ENCODE measurements at regions not wholly inside any gene's neighbourhood (a gene's known extent, or its start where the extent isn't known, plus 50 kb on each side); places are given as distances from the start of the nearest gene placed in this dataset.

GRCh38 chr2:23065936-23066335 is 319.0 kb upstream of the KLHL29 start:
- H3K4me3 ChIP-seq (ENCODE audit: low read length): no peak overlapping the region
- TF ChIP-seq CTCF (IDR thresholded peaks at IDR 0.05; ENCODE audit: insufficient read depth, low read depth, low read length, missing control alignments): no peak
- DNase-seq (ENCODE audit: low read depth): no peak

- DNase-seq (ENCODE audit: low read depth): no peak
- TF ChIP-seq CTCF (IDR thresholded peaks at IDR 0.05; ENCODE audit: insufficient read depth, low read depth, low read length, missing control alignments): no peak
- no peak overlapping the region for H3K4me3 ChIP-seq (ENCODE audit: low read length)
Observed at GRCh38 chr2:23066686-23067085, 318.3 kb upstream of the KLHL29 start.

GRCh38 chr2:23069156-23069555 is 315.8 kb upstream of the KLHL29 start:
- TF ChIP-seq CTCF (IDR thresholded peaks at IDR 0.05; ENCODE audit: insufficient read depth, low read depth, low read length, missing control alignments): no peak
- no peak for DNase-seq (ENCODE audit: low read depth)

GRCh38 chr2:23069923-23070322 is 315.1 kb upstream of the KLHL29 start:
- no peak for DNase-seq (ENCODE audit: low read depth)
- H3K4me3 ChIP-seq (ENCODE audit: low read length): no peak overlapping the region
- no peak for TF ChIP-seq CTCF (IDR thresholded peaks at IDR 0.05; ENCODE audit: insufficient read depth, low read depth, low read length, missing control alignments)

More at GRCh38 chr2:23069156-23069555, 315.8 kb upstream of the KLHL29 start:
- H3K4me3 ChIP-seq (ENCODE audit: low read length): no peak overlapping the region

- H3K4me3 ChIP-seq (ENCODE audit: low read length): no peak overlapping the region
- no peak for DNase-seq (ENCODE audit: low read depth)
- TF ChIP-seq CTCF (IDR thresholded peaks at IDR 0.05; ENCODE audit: insufficient read depth, low read depth, low read length, missing control alignments): no peak
Observed at GRCh38 chr2:23073056-23073455, 311.9 kb upstream of the KLHL29 start.

GRCh38 chr2:23073671-23074070 is 311.3 kb upstream of the KLHL29 start:
- DNase-seq (ENCODE audit: low read depth): no peak
- no peak overlapping the region for H3K4me3 ChIP-seq (ENCODE audit: low read length)
- no peak for TF ChIP-seq CTCF (IDR thresholded peaks at IDR 0.05; ENCODE audit: insufficient read depth, low read depth, low read length, missing control alignments)

- H3K4me3 ChIP-seq (ENCODE audit: low read length): no peak overlapping the region
- peak; percentile 29 for DNase-seq (ENCODE audit: low read depth)
- no peak for TF ChIP-seq CTCF (IDR thresholded peaks at IDR 0.05; ENCODE audit: insufficient read depth, low read depth, low read length, missing control alignments)
Observed at GRCh38 chr2:23077596-23077995, 307.4 kb upstream of the KLHL29 start.

Measured in epithelial cell of esophagus (primary cell).